ENCODE measurements at regions not wholly inside any gene's neighbourhood (a gene's known extent, or its start where the extent isn't known, plus 50 kb on each side); places are given as distances from the start of the nearest gene placed in this dataset.

DNA sequence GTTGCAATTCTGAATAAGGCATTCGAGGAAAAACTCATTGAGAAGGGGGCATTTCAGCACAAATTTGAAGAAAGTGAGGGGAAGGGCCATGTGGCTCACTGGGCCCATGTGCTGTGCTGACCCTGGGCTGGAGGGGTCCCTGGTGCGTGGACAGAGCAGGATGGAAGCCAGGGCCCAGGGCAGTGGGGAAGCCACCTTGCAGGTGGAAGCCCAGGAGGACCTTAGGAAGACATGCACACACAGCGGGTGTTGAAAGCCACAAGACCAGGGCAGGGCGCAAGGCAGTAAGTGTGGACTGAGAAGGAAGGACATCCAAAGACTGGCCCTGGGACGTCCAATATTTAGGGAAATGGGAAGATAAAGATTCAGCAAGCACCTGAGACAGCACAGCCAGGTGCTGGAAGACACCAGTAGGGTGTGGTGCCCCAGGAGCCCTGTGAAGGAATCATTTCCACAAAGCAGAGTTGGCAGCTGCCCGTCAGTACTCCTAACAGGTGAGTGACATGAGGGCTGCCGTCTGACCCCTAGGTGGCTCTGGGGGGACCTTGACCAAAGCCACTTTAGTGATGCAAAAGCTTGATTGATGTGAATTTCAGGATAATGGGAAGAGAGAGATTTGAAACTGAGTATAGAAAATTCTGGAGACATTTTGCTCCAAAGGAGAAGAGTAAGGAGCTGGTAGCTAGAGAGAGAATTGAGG, 254.4 kb upstream of the EXOC2 start:
- TF ChIP-seq POLR2A (IDR thresholded peaks at IDR 0.05): no peak
- TF ChIP-seq, protein P1, sequence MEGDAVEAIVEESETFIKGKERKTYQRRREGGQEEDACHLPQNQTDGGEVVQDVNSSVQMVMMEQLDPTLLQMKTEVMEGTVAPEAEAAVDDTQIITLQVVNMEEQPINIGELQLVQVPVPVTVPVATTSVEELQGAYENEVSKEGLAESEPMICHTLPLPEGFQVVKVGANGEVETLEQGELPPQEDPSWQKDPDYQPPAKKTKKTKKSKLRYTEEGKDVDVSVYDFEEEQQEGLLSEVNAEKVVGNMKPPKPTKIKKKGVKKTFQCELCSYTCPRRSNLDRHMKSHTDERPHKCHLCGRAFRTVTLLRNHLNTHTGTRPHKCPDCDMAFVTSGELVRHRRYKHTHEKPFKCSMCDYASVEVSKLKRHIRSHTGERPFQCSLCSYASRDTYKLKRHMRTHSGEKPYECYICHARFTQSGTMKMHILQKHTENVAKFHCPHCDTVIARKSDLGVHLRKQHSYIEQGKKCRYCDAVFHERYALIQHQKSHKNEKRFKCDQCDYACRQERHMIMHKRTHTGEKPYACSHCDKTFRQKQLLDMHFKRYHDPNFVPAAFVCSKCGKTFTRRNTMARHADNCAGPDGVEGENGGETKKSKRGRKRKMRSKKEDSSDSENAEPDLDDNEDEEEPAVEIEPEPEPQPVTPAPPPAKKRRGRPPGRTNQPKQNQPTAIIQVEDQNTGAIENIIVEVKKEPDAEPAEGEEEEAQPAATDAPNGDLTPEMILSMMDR (IDR thresholded peaks at IDR 0.05): no peak
